ENCODE measurements at regions not wholly inside any gene's neighbourhood (a gene's known extent, or its start where the extent isn't known, plus 50 kb on each side); places are given as distances from the start of the nearest gene placed in this dataset.

GRCh38 chr1:14504517-14504916 is 94.0 kb upstream of the KAZN start:
- TF ChIP-seq CTCF (IDR thresholded peaks at IDR 0.05) (no peak), POLR2A (IDR thresholded peaks at IDR 0.05) (no peak)
